PFSK-1 (cell line): ENCODE measurements at regions not wholly inside any gene's neighbourhood (a gene's known extent, or its start where the extent isn't known, plus 50 kb on each side); places are given as distances from the start of the nearest gene placed in this dataset.

Source experiments
- FOXP2 ChIP-seq: optimal IDR thresholded peaks from 2 replicates; pipeline ENCODE3; 2011; ENCODE audit warnings: borderline replicate concordance, control low read depth, inconsistent platforms; ENCODE audit not compliant: insufficient read depth; ENCODE audit errors: extremely low read length, extremely low read depth
- POLR2AphosphoS5 ChIP-seq: IDR thresholded peaks from 2 replicates; pipeline ENCODE4 v1.6.1; 2012; ENCODE audit warnings: low read depth, mild to moderate bottlenecking, control low read depth, low read length, moderate library complexity
- REST ChIP-seq, 2 experiments: IDR thresholded peaks; 2 replicates each; pipeline versions ENCODE4 v1.6.1 to v1.8.0; 2011 to 2012; ENCODE audit warnings: low read depth in 2 of 2, low read length in 2 of 2, control low read depth in 1 of 2, inconsistent platforms in 1 of 2, mild to moderate bottlenecking in 1 of 2, moderate library complexity in 1 of 2; ENCODE audit not compliant: insufficient read depth in 1 of 2
- SIN3A ChIP-seq: IDR thresholded peaks from 2 replicates; pipeline ENCODE4 v1.6.1; 2012; ENCODE audit warnings: mild to moderate bottlenecking, low read length, moderate library complexity, borderline replicate concordance; ENCODE audit not compliant: insufficient read depth
- TAF1 ChIP-seq: IDR thresholded peaks from 2 replicates; pipeline ENCODE4 v1.6.1; 2012; ENCODE audit warnings: low read length, control low read depth, borderline replicate concordance; ENCODE audit not compliant: insufficient read depth

GRCh38 chr3:43966530-43966929 is 275.2 kb upstream of the TOPAZ1 start:
- no peak for TF ChIP-seq FOXP2
- TF ChIP-seq SIN3A: no peak
- TF ChIP-seq POLR2AphosphoS5: no peak
- no peak for TF ChIP-seq TAF1
- no peak for TF ChIP-seq REST (IDR thresholded peaks at IDR 0.05; ENCODE audit: insufficient read depth in 1 of 2, low read depth in 2 of 2, low read length in 2 of 2)

- no peak for TF ChIP-seq FOXP2
- TF ChIP-seq TAF1: no peak
- no peak for TF ChIP-seq SIN3A
- TF ChIP-seq POLR2AphosphoS5: no peak
- TF ChIP-seq REST (IDR thresholded peaks at IDR 0.05; ENCODE audit: insufficient read depth in 1 of 2, low read depth in 2 of 2, low read length in 2 of 2): no peak
Measured at GRCh38 chr3:43968465-43968864, 273.2 kb upstream of the TOPAZ1 start.

GRCh38 chr3:43969944-43970343 is 271.7 kb upstream of the TOPAZ1 start:
- TF ChIP-seq REST (IDR thresholded peaks at IDR 0.05; ENCODE audit: insufficient read depth in 1 of 2, low read depth in 2 of 2, low read length in 2 of 2) (no peak), FOXP2 (no peak), SIN3A (no peak), TAF1 (no peak), POLR2AphosphoS5 (no peak)

- TF ChIP-seq POLR2AphosphoS5 (no peak), FOXP2 (peak; percentile 16)
Measured at GRCh38 chr3:43970351-43970750, 271.3 kb upstream of the TOPAZ1 start.

- no peak for TF ChIP-seq POLR2AphosphoS5
- TF ChIP-seq REST (IDR thresholded peaks at IDR 0.05; ENCODE audit: insufficient read depth in 1 of 2, low read depth in 2 of 2, low read length in 2 of 2): no peak
- no peak for TF ChIP-seq SIN3A
- TF ChIP-seq TAF1: no peak
- no peak for TF ChIP-seq FOXP2
Measured at GRCh38 chr3:43970920-43971319, 270.8 kb upstream of the TOPAZ1 start.
